Smooth muscle cell (in vitro differentiated cells): ENCODE measurements at regions not wholly inside any gene's neighbourhood (a gene's known extent, or its start where the extent isn't known, plus 50 kb on each side); places are given as distances from the start of the nearest gene placed in this dataset.
"Not testable (repeated sequence)": the region's sequence is repeated elsewhere in the genome, so short reads cannot be mapped to it uniquely, and the experiment has no call there.

Source experiments
- DNase-seq: peaks from one replicate; lab custom pipeline; 2025; ENCODE audit not compliant: unreplicated experiment; lab: John Stamatoyannopoulos, UW
- H2AFZ ChIP-seq: fragments of 200-600 bp; sonication (generic); 2 replicates; pipeline ENCODE4 v1.6.0; 2016; ENCODE audit warnings: antibody characterized with exemption, low read depth, mild to moderate bottlenecking
- H3F3A ChIP-seq: fragments of 200-600 bp; sonication (generic); 2 replicates; pipeline ENCODE4 v1.6.0; 2017; ENCODE audit warnings: antibody characterized with exemption, low read depth
- H3K27ac ChIP-seq: fragments of 200-600 bp; sonication (generic); 2 replicates; pipeline ENCODE4 v1.5.1; 2016; ENCODE audit warnings: low read depth, mild to moderate bottlenecking
- H3K27me3 ChIP-seq: fragments of 200-600 bp; sonication (generic); 2 replicates; pipeline ENCODE4 v1.6.1; 2016; ENCODE audit warnings: low read depth, mild to moderate bottlenecking
- H3K36me3 ChIP-seq: fragments of 200-600 bp; sonication (generic); 2 replicates; pipeline ENCODE4 v1.5.1; 2016; ENCODE audit warnings: low read depth
- H3K4me1 ChIP-seq: fragments of 200-600 bp; sonication (generic); 2 replicates; pipeline ENCODE4 v1.5.1; 2016; ENCODE audit warnings: low read depth
- H3K4me2 ChIP-seq: fragments of 200-600 bp; sonication (generic); 2 replicates; pipeline ENCODE4 v1.6.0; 2016; ENCODE audit warnings: mild to moderate bottlenecking
- H3K4me3 ChIP-seq: fragments of 200-600 bp; sonication (generic); 2 replicates; pipeline ENCODE4 v1.5.1; 2016; ENCODE audit warnings: mild to moderate bottlenecking
- H3K79me2 ChIP-seq: fragments of 200-600 bp; sonication (generic); 2 replicates; pipeline ENCODE4 v1.6.0; 2016; ENCODE audit warnings: low read depth, mild to moderate bottlenecking
- H3K9ac ChIP-seq: fragments of 200-600 bp; sonication (generic); 2 replicates; pipeline ENCODE4 v1.6.0; 2016; ENCODE audit warnings: low read depth
- H3K9me3 ChIP-seq: fragments of 200-600 bp; sonication (generic); replicated peaks from 2 replicates; pipeline ENCODE4 v1.5.1; 2016; ENCODE audit warnings: low read depth
- H4K20me1 ChIP-seq: fragments of 200-600 bp; sonication (generic); 2 replicates; pipeline ENCODE4 v1.6.0; 2016; ENCODE audit warnings: low read depth
- CTCF ChIP-seq: fragments of 200-600 bp; sonication (generic); IDR thresholded peaks from 2 replicates; pipeline ENCODE4 v1.5.1; 2017; ENCODE audit warnings: borderline replicate concordance, mild to moderate bottlenecking, antibody characterized with exemption; ENCODE audit not compliant: insufficient read depth, poor library complexity, severe bottlenecking
- WGBS: methylation state at CpG from one replicate; pipeline ENCODE4 v1.1.7; 2016; ENCODE audit warnings: low lambda C conversion rate; 5-methylcytosine and 5-hydroxymethylcytosine counted together

- WGBS = 62% methylated on average over 4 of the region's 4 CpGs
- Histone ChIP-seq H4K20me1 (no peaks in the 10 kb centered on the region), H3K27ac (no peak overlapping the region), H3K9me3 (no peaks in the 10 kb centered on the region), H3F3A (no peaks in the 10 kb centered on the region), H3K36me3 (no peaks in the 10 kb centered on the region), H3K4me1 (no peaks in the 10 kb centered on the region), H3K79me2 (no peaks in the 10 kb centered on the region), H3K4me3 (no peak overlapping the region), H3K9ac (no peak overlapping the region), H3K27me3 (no peaks in the 10 kb centered on the region), H3K4me2 (no peak overlapping the region), H2AFZ (no peak overlapping the region)
- TF ChIP-seq CTCF = no peak
- no peak for DNase-seq
These were observed 77.8 kb downstream of the GCNT4 start for GRCh38 chr5:74974451-74975091.

DNA sequence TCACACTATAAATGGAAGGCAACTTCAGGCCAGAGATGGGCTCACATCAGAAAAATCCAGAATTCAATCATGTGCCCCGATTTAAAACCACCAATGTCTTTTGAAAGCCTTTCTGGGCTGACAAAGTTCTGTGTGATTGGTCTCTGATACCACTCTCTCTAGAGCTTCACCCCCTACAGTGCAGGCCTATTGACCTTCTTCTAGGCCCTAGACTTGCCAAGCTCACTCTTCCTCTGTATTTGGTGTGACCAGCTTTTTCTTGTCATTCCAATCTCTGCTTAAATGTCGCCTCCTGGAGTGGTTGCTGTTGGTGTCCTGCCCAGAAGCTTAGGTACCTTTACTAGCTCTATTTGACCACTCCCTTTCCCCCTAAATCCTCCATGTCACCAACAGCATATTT, 78.7 kb downstream of the GCNT4 start:
- no peaks in the 10 kb centered on the region for H3K4me1 ChIP-seq
- H3F3A ChIP-seq = no peaks in the 10 kb centered on the region
- no peak for TF ChIP-seq CTCF
- H3K27me3 ChIP-seq = no peaks in the 10 kb centered on the region
- H3K27ac ChIP-seq = no peak overlapping the region
- H4K20me1 ChIP-seq = no peaks in the 10 kb centered on the region
- no peak overlapping the region for H3K9ac ChIP-seq
- no peak overlapping the region for H3K4me2 ChIP-seq
- WGBS = 90% methylated on average over 2 of the region's 2 CpGs
- no peaks in the 10 kb centered on the region for H3K36me3 ChIP-seq
- DNase-seq = no peak
- H3K79me2 ChIP-seq = no peaks in the 10 kb centered on the region
- H3K9me3 ChIP-seq = no peaks in the 10 kb centered on the region
- H3K4me3 ChIP-seq = no peak overlapping the region
- H2AFZ ChIP-seq = no peak overlapping the region

DNA sequence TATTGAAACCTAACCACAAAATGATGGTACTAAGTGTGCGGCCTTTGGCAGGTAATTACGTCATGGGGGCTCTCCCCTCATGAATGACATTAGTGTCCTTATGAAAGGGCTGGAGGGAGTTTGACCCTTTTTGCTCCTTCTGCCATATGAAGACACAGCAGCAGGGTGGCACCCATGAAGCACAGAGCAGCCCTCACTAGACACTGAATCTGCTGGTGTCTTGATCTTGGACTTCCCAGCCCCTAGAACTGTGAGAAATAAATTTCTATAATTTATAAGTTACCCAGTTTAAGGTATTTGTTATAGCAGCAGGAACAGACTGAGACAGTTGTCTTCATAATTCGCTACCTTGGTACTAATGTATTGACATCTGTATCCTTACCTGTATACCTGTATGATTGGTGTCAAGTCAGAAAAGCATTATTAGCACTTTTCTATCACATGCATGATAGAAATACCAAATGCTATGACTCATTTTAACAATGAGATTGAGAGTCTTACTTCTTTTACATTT, 80.4 kb downstream of the GCNT4 start:
- Histone ChIP-seq H3F3A (no peaks in the 10 kb centered on the region), H3K36me3 (no peaks in the 10 kb centered on the region), H4K20me1 (no peaks in the 10 kb centered on the region), H2AFZ (no peak overlapping the region), H3K27ac (no peak overlapping the region), H3K79me2 (no peaks in the 10 kb centered on the region), H3K9ac (no peak overlapping the region), H3K4me1 (no peaks in the 10 kb centered on the region), H3K4me2 (no peak overlapping the region), H3K27me3 (no peaks in the 10 kb centered on the region), H3K9me3 (no peaks in the 10 kb centered on the region), H3K4me3 (no peak overlapping the region)
- WGBS = 94% methylated on average over 3 of the region's 3 CpGs
- DNase-seq = no peak
- no peak for TF ChIP-seq CTCF

DNA sequence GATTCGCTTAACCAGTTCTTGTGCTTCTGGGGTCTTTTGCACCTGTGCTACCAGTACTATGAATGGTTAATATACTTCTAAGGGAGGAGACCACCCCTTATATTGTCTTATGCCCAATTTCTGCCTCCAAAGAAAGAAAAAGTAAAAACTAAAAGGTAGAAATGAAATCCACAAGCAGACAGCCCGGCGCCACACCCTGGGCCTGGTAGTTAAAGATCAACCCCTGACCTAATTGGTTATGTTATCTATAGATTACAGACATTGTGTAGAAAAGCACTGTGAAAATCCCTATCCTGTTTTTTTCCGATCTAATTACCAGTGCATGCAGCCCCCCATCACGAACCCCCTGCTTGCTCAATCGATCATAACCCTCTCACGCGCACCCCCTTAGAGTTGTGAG, 81.5 kb downstream of the GCNT4 start:
- DNase-seq, H3K79me2 ChIP-seq, H3K36me3 ChIP-seq, H3K4me1 ChIP-seq, H3F3A ChIP-seq, H3K4me3 ChIP-seq, H3K27me3 ChIP-seq, H4K20me1 ChIP-seq, H2AFZ ChIP-seq, H3K4me2 ChIP-seq, H3K9ac ChIP-seq, H3K27ac ChIP-seq, H3K9me3 ChIP-seq: not testable (repeated sequence)
- WGBS = 84% methylated on average over 8 of the region's 8 CpGs
